Type B pancreatic cell (in vitro differentiated cells): ENCODE measurements at regions not wholly inside any gene's neighbourhood (a gene's known extent, or its start where the extent isn't known, plus 50 kb on each side); places are given as distances from the start of the nearest gene placed in this dataset.

ENCODE experiments used
- DNase-seq: peaks from one replicate; pipeline ENCODE4 v3.0.0; 2021; ENCODE audit warnings: mixed read lengths; ENCODE audit not compliant: unreplicated experiment; ENCODE audit errors: extremely low spot score
- H3K27ac Mint-ChIP-seq: 2 replicates; pipeline ENCODE4 v1.8.0; 2021; ENCODE audit warnings: mild to moderate bottlenecking, mixed read lengths
- H3K27me3 Mint-ChIP-seq: 2 replicates; pipeline ENCODE4 v1.8.0; 2021; ENCODE audit warnings: mixed read lengths
- H3K36me3 Mint-ChIP-seq: 2 replicates; pipeline ENCODE4 v1.8.0; 2021; ENCODE audit warnings: mixed read lengths
- H3K4me1 Mint-ChIP-seq: one replicate; pipeline ENCODE4 v1.8.0; 2021; ENCODE audit warnings: mixed read lengths; ENCODE audit not compliant: unreplicated experiment
- H3K4me3 Mint-ChIP-seq: 2 replicates; pipeline ENCODE4 v1.8.0; 2021; ENCODE audit warnings: mild to moderate bottlenecking, mixed read lengths
- H3K9me3 Mint-ChIP-seq: 2 replicates; pipeline ENCODE4 v1.8.0; 2021; ENCODE audit warnings: mixed read lengths
- TF ChIP-seq, protein P1 (sequence below): fragments of 200-600 bp; sonication (generic); conservative IDR thresholded peaks from 2 replicates; pipeline ENCODE4 v1.5.0; 2021; ENCODE audit warnings: antibody characterized with exemption, mild to moderate bottlenecking

DNA sequence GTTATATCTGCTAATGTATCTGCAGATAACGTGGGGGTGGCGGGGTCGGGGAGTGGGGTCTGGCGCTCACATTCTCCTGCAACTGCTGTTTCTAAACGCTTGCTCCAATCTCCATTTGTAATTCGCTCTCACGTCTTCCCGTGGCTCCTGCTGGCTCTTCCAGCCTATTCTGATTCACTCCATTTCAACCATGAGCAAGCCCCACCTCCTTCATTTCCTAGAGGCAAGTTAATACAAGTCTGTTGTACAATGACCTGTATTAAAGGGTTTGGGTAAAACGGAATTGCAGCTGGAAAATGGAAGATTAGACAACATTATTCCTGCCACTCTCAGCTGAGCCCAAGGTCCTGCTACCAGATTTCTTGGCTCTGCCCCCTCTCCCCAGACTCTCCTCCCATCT is 132.3 kb downstream of the CSNK2A3 start:
- H3K27me3 Mint-ChIP-seq = no peaks in the 10 kb centered on the region
- no peak for DNase-seq
- TF ChIP-seq, protein P1, sequence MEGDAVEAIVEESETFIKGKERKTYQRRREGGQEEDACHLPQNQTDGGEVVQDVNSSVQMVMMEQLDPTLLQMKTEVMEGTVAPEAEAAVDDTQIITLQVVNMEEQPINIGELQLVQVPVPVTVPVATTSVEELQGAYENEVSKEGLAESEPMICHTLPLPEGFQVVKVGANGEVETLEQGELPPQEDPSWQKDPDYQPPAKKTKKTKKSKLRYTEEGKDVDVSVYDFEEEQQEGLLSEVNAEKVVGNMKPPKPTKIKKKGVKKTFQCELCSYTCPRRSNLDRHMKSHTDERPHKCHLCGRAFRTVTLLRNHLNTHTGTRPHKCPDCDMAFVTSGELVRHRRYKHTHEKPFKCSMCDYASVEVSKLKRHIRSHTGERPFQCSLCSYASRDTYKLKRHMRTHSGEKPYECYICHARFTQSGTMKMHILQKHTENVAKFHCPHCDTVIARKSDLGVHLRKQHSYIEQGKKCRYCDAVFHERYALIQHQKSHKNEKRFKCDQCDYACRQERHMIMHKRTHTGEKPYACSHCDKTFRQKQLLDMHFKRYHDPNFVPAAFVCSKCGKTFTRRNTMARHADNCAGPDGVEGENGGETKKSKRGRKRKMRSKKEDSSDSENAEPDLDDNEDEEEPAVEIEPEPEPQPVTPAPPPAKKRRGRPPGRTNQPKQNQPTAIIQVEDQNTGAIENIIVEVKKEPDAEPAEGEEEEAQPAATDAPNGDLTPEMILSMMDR = no peak
- H3K27ac Mint-ChIP-seq = no peak overlapping the region
- peaks cover 5% of the 10 kb centered on the region for H3K4me1 Mint-ChIP-seq
- no peaks in the 10 kb centered on the region for H3K36me3 Mint-ChIP-seq
- H3K9me3 Mint-ChIP-seq = peaks cover 4% of the 10 kb centered on the region
- H3K4me3 Mint-ChIP-seq = no peak overlapping the region

DNA sequence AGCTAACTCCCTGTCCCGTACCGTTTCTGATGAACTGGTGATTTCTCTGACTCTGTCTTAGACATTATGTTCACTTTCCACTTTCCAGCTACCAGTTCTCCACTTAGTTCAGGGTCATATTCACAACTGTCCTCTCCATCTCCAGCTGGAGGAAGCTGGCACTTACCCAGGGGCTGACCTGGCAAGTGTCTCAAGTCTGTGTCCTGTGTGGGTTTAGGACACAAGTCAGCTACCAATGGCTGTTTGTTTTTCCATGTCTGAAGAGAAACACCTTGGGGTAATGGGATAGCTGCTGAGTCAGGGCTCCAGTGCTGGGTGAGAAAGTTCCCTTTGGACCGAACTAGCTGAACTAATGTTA is 134.4 kb downstream of the CSNK2A3 start:
- H3K9me3 Mint-ChIP-seq = peaks cover 4% of the 10 kb centered on the region
- no peaks in the 10 kb centered on the region for H3K36me3 Mint-ChIP-seq
- no peak overlapping the region for H3K27ac Mint-ChIP-seq
- peaks cover 5% of the 10 kb centered on the region for H3K4me1 Mint-ChIP-seq
- DNase-seq = no peak
- H3K27me3 Mint-ChIP-seq = peaks cover 13% of the 10 kb centered on the region
- TF ChIP-seq, protein P1 = no peak
- no peak overlapping the region for H3K4me3 Mint-ChIP-seq

GRCh38 chr11:11217929-11218628 is 135.0 kb downstream of the CSNK2A3 start:
- Mint-ChIP-seq H3K36me3 (no peaks in the 10 kb centered on the region), H3K4me3 (no peak overlapping the region), H3K27ac (no peak overlapping the region), H3K27me3 (peaks cover 16% of the 10 kb centered on the region), H3K4me1 (peaks cover 5% of the 10 kb centered on the region), H3K9me3 (peaks cover 4% of the 10 kb centered on the region)
- DNase-seq = no peak
- TF ChIP-seq, protein P1 = no peak

- Mint-ChIP-seq H3K27me3 (peaks cover 16% of the 10 kb centered on the region), H3K9me3 (peaks cover 3% of the 10 kb centered on the region), H3K27ac (no peak overlapping the region), H3K36me3 (no peaks in the 10 kb centered on the region), H3K4me3 (no peak overlapping the region), H3K4me1 (peaks cover 5% of the 10 kb centered on the region)
- no peak for DNase-seq
- TF ChIP-seq, protein P1 = no peak
Observed at GRCh38 chr11:11217289-11217928, 135.6 kb downstream of the CSNK2A3 start.

DNA sequence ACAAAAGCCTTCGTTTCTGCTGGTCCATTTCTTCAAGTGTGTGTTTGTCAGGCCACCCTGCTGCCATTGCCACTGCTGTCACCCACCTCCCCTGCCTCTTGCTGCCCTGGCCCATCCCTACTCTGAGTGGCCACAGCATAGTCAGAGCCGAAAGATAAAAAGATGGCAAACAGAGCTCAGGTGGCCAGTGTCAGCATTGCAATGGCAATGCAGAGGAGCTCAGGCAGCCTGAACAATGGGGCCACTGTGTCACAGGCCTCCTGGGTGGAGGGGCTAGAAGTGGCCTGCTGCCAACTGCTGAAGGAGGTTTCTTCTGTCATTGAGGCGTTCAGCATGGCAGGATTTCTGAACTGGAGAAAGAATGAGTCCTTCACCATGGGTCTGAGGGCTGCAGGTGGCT is 137.1 kb downstream of the CSNK2A3 start:
- H3K27me3 Mint-ChIP-seq = peaks cover 20% of the 10 kb centered on the region
- no peaks in the 10 kb centered on the region for H3K36me3 Mint-ChIP-seq
- no peak overlapping the region for H3K4me3 Mint-ChIP-seq
- peaks cover 5% of the 10 kb centered on the region for H3K4me1 Mint-ChIP-seq
- H3K27ac Mint-ChIP-seq = no peak overlapping the region
- TF ChIP-seq, protein P1 = no peak
- no peak for DNase-seq
- H3K9me3 Mint-ChIP-seq = no peaks in the 10 kb centered on the region
